Activated CD4-positive, alpha-beta T cell treated with anti-CD3 and anti-CD28 coated beads, Interleukin-2, amount 10 ng/mL, durations not matched to agents 24 days and 14 days (primary cell): ENCODE measurements at regions not wholly inside any gene's neighbourhood (a gene's known extent, or its start where the extent isn't known, plus 50 kb on each side); places are given as distances from the start of the nearest gene placed in this dataset.

Source experiments
- DNase-seq: peaks from one replicate; pipeline ENCODE4 v3.0.0; 2022
- H3K27ac Mint-ChIP-seq: one replicate; pipeline ENCODE4 v1.8.0; 2022; ENCODE audit warnings: mild to moderate bottlenecking, mixed read lengths
- H3K27me3 Mint-ChIP-seq: one replicate; pipeline ENCODE4 v1.8.0; 2022; ENCODE audit warnings: mixed read lengths
- H3K36me3 Mint-ChIP-seq: one replicate; pipeline ENCODE4 v1.8.0; 2022; ENCODE audit warnings: low read depth, mild to moderate bottlenecking, mixed read lengths
- H3K4me1 Mint-ChIP-seq: one replicate; pipeline ENCODE4 v1.8.0; 2021; ENCODE audit warnings: mixed read lengths
- H3K4me3 Mint-ChIP-seq: one replicate; pipeline ENCODE4 v1.8.0; 2022; ENCODE audit warnings: mild to moderate bottlenecking, moderate library complexity, mixed read lengths
- H3K9me3 Mint-ChIP-seq: one replicate; pipeline ENCODE4 v1.8.0; 2021; ENCODE audit warnings: mixed read lengths
- intact Hi-C: fragments of 100-400 bp; cut with micrococcal nuclease; formaldehyde crosslinking; loops from one replicate; pipeline ENCODE4 v1.15.1; 2023

- peak; percentile 15 for DNase-seq
- Mint-ChIP-seq H3K27me3 (peaks cover 2% of the 10 kb centered on the region), H3K4me1 (no peaks in the 10 kb centered on the region), H3K36me3 (no peaks in the 10 kb centered on the region), H3K9me3 (no peaks in the 10 kb centered on the region), H3K4me3 (no peak overlapping the region), H3K27ac (no peak overlapping the region)
- intact Hi-C loops, result no loop called here
Measured at GRCh38 chr22:48121984-48122383, 1359.5 kb downstream of the TBC1D22A start.

GRCh38 chr22:48118654-48119053 lies 1356.2 kb downstream of the TBC1D22A start:
- peak; percentile 42 for DNase-seq
- H3K36me3 Mint-ChIP-seq, result no peaks in the 10 kb centered on the region

GRCh38 chr22:48116871-48117270 lies 1354.4 kb downstream of the TBC1D22A start:
- peaks cover 7% of the 10 kb centered on the region for H3K27me3 Mint-ChIP-seq
- intact Hi-C loops, result no loop called here
- no peak overlapping the region for H3K27ac Mint-ChIP-seq
- peaks cover 9% of the 10 kb centered on the region for H3K4me1 Mint-ChIP-seq
- no peak overlapping the region for H3K4me3 Mint-ChIP-seq
- no peaks in the 10 kb centered on the region for H3K36me3 Mint-ChIP-seq
- peak; percentile 17 for DNase-seq
- no peaks in the 10 kb centered on the region for H3K9me3 Mint-ChIP-seq

More at GRCh38 chr22:48118654-48119053, 1356.2 kb downstream of the TBC1D22A start:
- Mint-ChIP-seq H3K27me3 (peaks cover 4% of the 10 kb centered on the region), H3K9me3 (no peaks in the 10 kb centered on the region), H3K27ac (no peak overlapping the region), H3K4me3 (no peak overlapping the region), H3K4me1 (no peaks in the 10 kb centered on the region)
- intact Hi-C loops, result no loop called here

DNA sequence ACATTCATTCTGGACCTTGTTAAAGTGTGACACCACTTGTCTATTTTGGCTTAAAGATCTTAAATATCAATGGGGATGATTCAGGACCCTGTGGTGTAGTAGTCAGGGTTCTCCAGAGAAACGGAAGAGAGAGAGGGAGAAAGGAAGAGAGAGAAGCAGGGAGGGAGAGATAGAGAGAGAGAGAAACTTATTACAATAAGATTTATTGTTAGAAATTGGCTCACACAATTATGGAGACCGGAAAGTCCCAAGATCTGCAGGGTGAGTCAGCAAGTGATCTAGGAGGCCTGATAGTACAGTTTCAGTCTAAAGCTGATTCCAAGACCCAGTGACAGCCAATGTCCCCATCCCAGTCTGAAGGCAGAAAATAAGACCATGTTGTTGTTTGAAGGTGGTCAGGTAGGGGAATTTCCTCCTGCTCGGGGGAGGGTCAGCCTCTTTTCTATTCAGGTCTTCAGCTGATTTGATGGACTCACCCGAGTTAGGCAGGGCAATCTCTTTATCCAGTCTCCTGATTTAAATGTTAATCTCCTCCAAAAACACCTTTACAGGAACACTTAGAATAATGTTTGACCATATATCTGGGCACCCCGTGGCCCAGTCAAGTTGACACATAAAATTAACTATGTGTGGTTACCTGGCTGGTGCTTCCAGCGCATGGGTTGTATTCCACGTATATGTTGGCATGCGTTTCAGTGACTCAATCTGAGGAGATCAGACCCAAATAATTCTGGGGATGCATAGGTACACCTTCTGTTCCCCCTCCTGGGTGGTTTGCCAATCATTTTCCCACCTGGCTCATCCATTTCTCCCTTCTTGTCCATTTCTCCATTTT lies 1350.5 kb downstream of the TBC1D22A start:
- no peak overlapping the region for H3K27ac Mint-ChIP-seq
- H3K4me3 Mint-ChIP-seq, result no peak overlapping the region
- intact Hi-C loops, result no loop called here
- H3K27me3 Mint-ChIP-seq, result peaks cover 22% of the 10 kb centered on the region
- DNase-seq, result peak; percentile 55
- H3K36me3 Mint-ChIP-seq, result no peaks in the 10 kb centered on the region
- peaks cover 9% of the 10 kb centered on the region for H3K4me1 Mint-ChIP-seq
- peaks cover 7% of the 10 kb centered on the region for H3K9me3 Mint-ChIP-seq

DNA sequence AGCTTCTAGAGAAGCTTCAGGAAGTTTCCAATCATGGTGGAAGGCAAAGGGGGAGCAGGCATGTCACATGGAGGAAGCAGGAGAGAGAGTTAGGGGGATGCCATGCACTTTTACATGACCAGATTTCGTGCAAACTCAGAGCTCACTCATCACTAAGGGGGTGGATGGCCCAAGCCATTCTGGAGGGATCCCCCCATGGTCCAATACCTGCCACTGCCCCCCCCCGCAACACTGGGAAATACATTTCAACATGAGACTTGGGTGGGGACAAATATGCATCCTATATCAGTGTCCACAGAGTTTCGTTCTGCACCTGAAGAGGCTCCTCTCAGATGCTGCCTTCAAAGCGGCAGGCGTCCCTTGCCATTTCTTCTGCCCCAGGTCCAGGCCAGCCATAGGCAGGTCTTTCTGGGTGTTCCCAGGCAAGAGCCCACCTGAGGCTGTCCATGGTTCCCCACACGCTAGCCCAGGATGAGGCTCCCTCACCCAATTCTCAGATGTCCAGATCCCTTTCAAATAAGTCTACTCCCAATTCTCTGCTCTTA lies 1344.3 kb downstream of the TBC1D22A start:
- no peak overlapping the region for H3K4me3 Mint-ChIP-seq
- DNase-seq, result peak; percentile 21
- intact Hi-C loops, result no loop called here
- peaks cover 7% of the 10 kb centered on the region for H3K9me3 Mint-ChIP-seq
- no peaks in the 10 kb centered on the region for H3K36me3 Mint-ChIP-seq
- H3K27me3 Mint-ChIP-seq, result peaks cover 34% of the 10 kb centered on the region
- H3K27ac Mint-ChIP-seq, result no peak overlapping the region
- H3K4me1 Mint-ChIP-seq, result no peaks in the 10 kb centered on the region

DNA sequence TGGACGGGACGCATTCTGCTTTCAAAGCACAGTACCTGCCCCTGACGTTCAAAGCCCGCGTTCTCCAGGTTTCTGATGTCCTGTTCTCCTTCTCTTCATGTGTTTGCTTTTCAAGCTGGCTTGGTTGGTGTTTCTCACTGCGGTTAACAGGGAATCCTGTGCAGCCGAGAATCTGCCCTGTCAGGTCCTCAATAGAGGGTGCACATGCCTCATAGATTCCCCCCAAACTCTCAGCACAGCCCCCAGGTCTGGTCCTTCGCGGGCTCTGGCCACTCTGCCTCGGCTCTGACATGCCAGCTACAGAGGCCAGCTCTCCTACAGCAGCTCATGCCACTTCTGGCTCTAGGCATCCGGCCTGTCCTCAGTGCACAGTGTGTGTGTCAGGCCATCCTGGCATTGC lies 1343.8 kb downstream of the TBC1D22A start:
- Mint-ChIP-seq H3K36me3 (no peaks in the 10 kb centered on the region), H3K9me3 (peaks cover 7% of the 10 kb centered on the region), H3K27ac (no peak overlapping the region), H3K27me3 (peaks cover 34% of the 10 kb centered on the region), H3K4me1 (peaks cover 2% of the 10 kb centered on the region), H3K4me3 (no peak overlapping the region)
- DNase-seq, result peak; percentile 46
- intact Hi-C loops, result no loop called here

DNA sequence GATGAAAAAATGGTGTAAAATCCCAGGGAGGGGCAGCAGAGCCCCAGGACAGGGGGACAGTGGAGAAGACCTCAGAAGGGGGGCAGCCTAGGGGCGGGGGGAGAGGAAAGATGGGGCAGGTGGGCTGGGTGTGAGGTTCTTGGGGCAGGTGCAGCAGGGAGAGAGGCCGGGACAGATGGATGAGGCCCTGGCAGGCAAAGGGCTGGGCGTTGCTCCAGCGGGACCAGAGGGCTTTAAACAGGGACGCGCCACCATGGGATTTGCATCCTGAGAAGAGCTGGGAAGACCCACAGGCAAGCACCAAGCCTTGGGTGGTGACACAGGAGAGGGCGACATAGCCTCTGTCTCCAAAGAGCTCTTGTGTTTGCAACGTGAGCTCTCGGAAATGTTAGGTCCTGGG lies 1342.8 kb downstream of the TBC1D22A start:
- no peak overlapping the region for H3K4me3 Mint-ChIP-seq
- peak; percentile 29 for DNase-seq
- intact Hi-C loops, result no loop called here
- H3K36me3 Mint-ChIP-seq, result no peaks in the 10 kb centered on the region
- H3K9me3 Mint-ChIP-seq, result peaks cover 10% of the 10 kb centered on the region
- H3K27ac Mint-ChIP-seq, result no peak overlapping the region
- H3K27me3 Mint-ChIP-seq, result peaks cover 31% of the 10 kb centered on the region
- peaks cover 9% of the 10 kb centered on the region for H3K4me1 Mint-ChIP-seq

DNA sequence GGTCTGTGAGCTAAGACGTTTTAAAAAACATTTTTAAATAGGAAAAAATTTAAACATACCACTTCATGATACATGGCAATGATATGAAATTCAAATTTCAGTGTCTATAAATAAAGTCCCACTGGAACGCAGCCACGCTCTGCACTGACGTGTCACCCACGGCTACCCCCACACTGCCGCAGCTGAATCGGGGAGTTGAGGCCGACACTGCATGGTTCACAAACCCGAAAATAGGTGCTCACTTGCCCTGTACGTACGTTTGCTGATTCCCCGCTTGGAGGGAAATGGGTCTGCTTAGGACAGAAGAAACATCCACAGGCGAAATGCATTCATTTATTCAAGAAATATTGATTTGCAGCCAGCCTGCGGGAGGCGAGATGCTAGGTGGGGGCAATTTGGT lies 1342.3 kb downstream of the TBC1D22A start:
- Mint-ChIP-seq H3K27me3 (peaks cover 26% of the 10 kb centered on the region), H3K4me3 (no peak overlapping the region), H3K4me1 (peaks cover 12% of the 10 kb centered on the region), H3K36me3 (no peaks in the 10 kb centered on the region), H3K27ac (no peak overlapping the region), H3K9me3 (peaks cover 10% of the 10 kb centered on the region)
- intact Hi-C loops, result no loop called here
- peak; percentile 34 for DNase-seq

DNA sequence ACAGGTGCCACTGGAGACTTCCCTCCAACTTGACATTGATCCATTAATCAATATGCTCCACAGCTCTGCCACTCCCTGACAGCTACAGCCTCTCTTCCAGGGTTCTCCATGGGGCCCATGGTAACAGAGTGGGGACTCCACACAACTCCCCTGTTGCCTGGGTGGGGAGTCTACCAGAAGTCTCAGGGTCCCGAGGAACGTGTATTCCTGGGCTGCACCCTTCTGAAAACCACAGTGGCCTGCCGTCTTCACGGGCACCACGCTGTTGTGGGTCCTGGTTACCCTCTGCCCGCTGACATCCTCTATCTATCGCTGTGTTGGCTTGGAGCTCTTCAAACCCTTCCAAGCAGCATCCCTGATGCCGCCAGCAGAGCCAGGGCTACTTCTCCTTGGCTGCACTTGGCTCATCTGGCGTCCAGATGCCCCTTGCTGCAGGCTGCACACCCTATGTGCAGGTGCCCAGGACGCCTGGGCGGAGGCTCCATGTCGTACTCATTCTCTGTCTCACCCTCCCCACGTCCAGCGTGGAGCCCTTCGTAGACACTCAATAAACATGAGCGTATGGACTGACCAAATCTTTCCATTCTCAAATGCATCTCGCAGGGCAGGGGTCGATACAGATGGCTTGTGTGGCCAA lies 1341.8 kb downstream of the TBC1D22A start:
- peak; percentile 44 for DNase-seq
- intact Hi-C loops, result no loop called here
- H3K9me3 Mint-ChIP-seq, result peaks cover 10% of the 10 kb centered on the region
- H3K4me1 Mint-ChIP-seq, result peaks cover 15% of the 10 kb centered on the region
- no peak overlapping the region for H3K4me3 Mint-ChIP-seq
- no peaks in the 10 kb centered on the region for H3K36me3 Mint-ChIP-seq
- peaks cover 25% of the 10 kb centered on the region for H3K27me3 Mint-ChIP-seq
- no peak overlapping the region for H3K27ac Mint-ChIP-seq

DNA sequence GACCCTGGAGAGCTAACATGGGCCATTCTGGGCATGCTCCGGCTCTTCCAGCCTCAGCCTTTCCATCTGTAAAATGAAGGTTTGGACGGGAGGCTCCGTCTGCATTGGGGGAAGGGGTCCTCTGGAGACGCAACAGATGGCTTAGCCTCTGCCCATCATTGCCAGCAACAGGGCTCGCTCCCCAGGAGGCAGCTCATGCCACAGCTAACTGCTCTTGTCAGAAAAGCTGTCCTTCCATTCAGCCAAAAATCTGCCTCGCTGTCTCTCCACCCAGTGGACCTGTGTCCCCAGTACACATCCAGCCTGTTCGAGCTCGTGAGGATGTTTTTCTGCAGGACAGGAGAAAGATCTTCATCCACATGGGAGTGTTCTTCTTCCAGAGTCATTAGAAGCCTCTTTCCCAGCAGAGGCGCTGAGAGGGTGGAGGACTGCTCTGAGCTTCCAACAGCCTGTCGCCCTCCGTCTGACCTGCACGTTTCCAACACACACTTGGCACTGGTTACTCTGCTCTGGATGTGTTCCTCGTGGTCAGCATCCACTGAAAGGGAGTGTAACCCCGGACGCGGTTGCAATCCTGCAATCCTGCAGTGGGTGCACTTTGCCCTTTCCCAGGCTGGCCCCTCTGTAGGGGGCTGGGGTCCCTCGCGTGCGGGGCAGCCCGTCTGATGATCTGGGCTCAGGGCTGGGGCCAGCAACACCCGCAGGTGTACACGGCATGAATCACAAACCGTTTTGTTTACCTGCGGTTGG lies 1340.9 kb downstream of the TBC1D22A start:
- H3K9me3 Mint-ChIP-seq, result peaks cover 4% of the 10 kb centered on the region
- no peak overlapping the region for H3K4me3 Mint-ChIP-seq
- no peak for DNase-seq
- H3K36me3 Mint-ChIP-seq, result no peaks in the 10 kb centered on the region
- peaks cover 20% of the 10 kb centered on the region for H3K27me3 Mint-ChIP-seq
- no peak overlapping the region for H3K27ac Mint-ChIP-seq
- H3K4me1 Mint-ChIP-seq, result peaks cover 21% of the 10 kb centered on the region
- intact Hi-C loops, result no loop called here

DNA sequence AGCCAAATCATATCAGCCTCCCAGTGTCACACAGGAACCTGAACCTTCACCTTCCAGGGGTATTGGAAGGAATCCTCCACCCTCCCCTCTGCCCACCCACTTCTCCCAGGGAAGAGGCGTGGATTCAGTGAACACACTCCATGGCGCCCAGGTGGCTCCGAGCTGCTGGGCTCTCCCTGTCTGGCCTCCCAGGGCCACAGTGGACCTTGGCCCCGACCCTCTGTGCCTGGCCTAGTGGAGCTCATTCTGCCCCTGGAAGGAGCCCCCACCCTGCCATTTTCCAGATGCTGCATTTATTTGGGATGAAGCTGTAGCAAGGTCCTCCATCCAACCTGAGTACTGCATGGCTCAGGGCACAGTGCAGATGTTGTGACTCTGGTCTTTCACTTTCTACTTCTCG lies 1340.1 kb downstream of the TBC1D22A start:
- intact Hi-C loops, result no loop called here
- H3K36me3 Mint-ChIP-seq, result no peaks in the 10 kb centered on the region
- no peak for DNase-seq
- H3K4me1 Mint-ChIP-seq, result peaks cover 26% of the 10 kb centered on the region
- no peak overlapping the region for H3K4me3 Mint-ChIP-seq
- H3K9me3 Mint-ChIP-seq, result peaks cover 3% of the 10 kb centered on the region
- peaks cover 19% of the 10 kb centered on the region for H3K27me3 Mint-ChIP-seq
- no peak overlapping the region for H3K27ac Mint-ChIP-seq

DNA sequence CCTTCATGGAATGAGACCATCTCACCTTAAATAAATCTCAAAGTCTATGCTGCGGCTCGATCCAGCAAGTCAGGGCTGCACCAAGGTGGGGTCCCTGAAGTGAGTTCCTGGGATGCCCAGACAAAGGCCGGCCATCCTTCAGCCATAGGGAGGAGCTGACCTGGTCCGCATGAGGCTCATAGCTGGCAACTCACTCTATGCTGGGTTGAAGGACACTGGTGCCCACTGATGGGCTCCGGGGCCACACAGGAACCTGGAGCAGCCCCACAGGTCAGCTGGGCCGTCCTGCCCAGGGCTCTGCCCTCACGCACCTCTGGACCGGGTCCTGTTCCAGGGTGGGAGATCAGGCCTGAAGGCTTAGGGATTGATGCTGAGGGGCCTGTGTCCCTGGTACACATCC lies 1339.3 kb downstream of the TBC1D22A start:
- Mint-ChIP-seq H3K27me3 (peaks cover 15% of the 10 kb centered on the region), H3K27ac (no peak overlapping the region), H3K4me3 (no peak overlapping the region), H3K9me3 (peaks cover 3% of the 10 kb centered on the region), H3K36me3 (no peaks in the 10 kb centered on the region), H3K4me1 (peaks cover 26% of the 10 kb centered on the region)
- no peak for DNase-seq
- intact Hi-C loops, result no loop called here

DNA sequence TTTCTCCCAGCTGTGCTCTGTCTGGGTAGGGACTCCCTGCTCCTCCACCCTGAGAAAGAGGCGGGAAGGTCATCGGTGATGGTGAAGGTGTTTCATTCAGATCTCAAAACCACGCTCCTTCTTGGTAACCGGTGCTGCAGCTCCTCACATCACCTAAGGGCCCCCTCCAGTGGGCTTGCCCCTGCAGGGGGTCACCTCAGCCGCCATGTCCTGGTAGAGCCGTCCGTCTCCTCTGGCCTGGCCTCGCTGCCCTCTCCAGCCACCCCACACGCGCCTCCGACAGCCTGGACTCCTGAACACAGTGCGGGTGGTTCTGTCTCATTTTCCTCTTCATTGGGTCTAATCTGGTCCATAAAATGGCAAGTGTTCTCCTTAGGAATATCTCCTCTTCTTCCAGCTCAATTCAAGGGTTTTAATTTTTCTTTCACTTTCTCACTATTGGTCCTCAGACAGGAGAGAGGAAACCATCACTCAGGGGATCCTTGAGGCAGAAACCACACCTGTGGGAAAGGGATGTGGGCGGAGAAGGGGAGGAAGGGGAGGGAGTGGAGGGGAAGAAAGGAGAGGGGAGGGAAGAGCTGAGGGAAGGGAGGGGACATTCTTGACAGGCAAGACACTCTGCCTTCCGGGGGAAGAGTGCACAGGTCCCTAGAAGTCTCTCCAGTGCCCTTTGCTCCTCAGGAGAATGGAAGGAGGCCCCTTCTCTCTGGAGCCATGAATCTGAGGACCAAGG lies 1338.4 kb downstream of the TBC1D22A start:
- Mint-ChIP-seq H3K4me3 (peak overlapping the region; percentile 56), H3K27me3 (peaks cover 8% of the 10 kb centered on the region), H3K9me3 (peaks cover 3% of the 10 kb centered on the region), H3K36me3 (no peaks in the 10 kb centered on the region), H3K4me1 (peaks cover 26% of the 10 kb centered on the region), H3K27ac (peak overlapping the region; percentile 46)
- intact Hi-C loops, result no loop called here
- peak; percentile 64 for DNase-seq
